GM12878 (cell line): ENCODE measurements at regions not wholly inside any gene's neighbourhood (a gene's known extent, or its start where the extent isn't known, plus 50 kb on each side); places are given as distances from the start of the nearest gene placed in this dataset.

Experiments
- CUX1 ChIP-seq: IDR thresholded peaks from 2 replicates; pipeline ENCODE4 v1.6.1; 2012; ENCODE audit warnings: improper control_type of control experiment, low read depth, low read length; ENCODE audit not compliant: insufficient replicate concordance
- NFXL1 ChIP-seq: fragments of 450-650 bp; IDR thresholded peaks from 2 replicates; pipeline ENCODE4 v1.6.1; 2017; ENCODE audit warnings: antibody characterized with exemption, mild to moderate bottlenecking, borderline replicate concordance
- RCOR1 ChIP-seq: conservative IDR thresholded peaks from 2 replicates; pipeline ENCODE4 v1.6.1; 2012; ENCODE audit warnings: low read depth, low read length, improper control_type of control experiment
- SUZ12 ChIP-seq: fragments of 200-600 bp; sonication (generic); IDR thresholded peaks from one replicate; pipeline ENCODE4 v1.6.1; 2018; ENCODE audit warnings: antibody characterized with exemption, mild to moderate bottlenecking; ENCODE audit not compliant: unreplicated experiment
- TF ChIP-seq, protein P1 (sequence below): fragments of 450-650 bp; IDR thresholded peaks from 2 replicates; pipeline ENCODE4 v1.6.1; 2018; ENCODE audit warnings: borderline replicate concordance, mild to moderate bottlenecking; ENCODE audit not compliant: partially characterized antibody

DNA sequence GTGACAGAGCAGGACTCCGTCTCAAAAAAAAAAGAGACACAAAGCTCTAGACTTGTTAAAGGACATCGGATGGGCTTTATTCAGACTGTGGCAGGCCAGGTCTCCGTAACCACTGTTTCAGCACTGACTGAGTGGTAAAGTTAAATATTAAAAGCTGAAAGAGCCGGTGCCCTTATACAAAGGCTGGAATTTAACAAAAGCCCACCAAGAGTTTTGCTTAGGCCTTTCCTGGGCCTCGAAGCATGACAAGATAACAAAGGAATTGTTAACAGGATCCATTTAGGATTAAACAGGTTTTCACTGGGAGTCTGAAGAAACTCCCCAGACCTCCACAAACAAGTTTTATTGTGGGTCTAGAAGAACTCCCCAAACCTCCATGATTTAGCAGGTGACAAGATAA is 727.8 kb downstream of the TYW1 start (continued):
- TF ChIP-seq CUX1: no peak
- TF ChIP-seq, protein P1, sequence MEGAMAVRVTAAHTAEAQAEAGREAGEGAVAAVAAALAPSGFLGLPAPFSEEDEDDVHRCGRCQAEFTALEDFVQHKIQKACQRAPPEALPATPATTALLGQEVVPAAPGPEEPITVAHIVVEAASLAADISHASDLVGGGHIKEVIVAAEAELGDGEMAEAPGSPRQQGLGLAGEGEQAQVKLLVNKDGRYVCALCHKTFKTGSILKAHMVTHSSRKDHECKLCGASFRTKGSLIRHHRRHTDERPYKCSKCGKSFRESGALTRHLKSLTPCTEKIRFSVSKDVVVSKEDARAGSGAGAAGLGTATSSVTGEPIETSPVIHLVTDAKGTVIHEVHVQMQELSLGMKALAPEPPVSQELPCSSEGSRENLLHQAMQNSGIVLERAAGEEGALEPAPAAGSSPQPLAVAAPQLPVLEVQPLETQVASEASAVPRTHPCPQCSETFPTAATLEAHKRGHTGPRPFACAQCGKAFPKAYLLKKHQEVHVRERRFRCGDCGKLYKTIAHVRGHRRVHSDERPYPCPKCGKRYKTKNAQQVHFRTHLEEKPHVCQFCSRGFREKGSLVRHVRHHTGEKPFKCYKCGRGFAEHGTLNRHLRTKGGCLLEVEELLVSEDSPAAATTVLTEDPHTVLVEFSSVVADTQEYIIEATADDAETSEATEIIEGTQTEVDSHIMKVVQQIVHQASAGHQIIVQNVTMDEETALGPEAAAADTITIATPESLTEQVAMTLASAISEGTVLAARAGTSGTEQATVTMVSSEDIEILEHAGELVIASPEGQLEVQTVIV: no peak
- TF ChIP-seq RCOR1: no peak
- TF ChIP-seq NFXL1: no peak
- no peak for TF ChIP-seq SUZ12
- TF ChIP-seq, all 136 proteins: peak for 0
